Muscle layer of colon (tissue), 2 donors: ENCODE measurements at regions not wholly inside any gene's neighbourhood (a gene's known extent, or its start where the extent isn't known, plus 50 kb on each side); places are given as distances from the start of the nearest gene placed in this dataset.

Experiments used
- H3K27ac ChIP-seq: one replicate; pipeline ENCODE4 v1.7.0; 2013; ENCODE audit warnings: low read depth, mild to moderate bottlenecking, low read length, moderate library complexity
- H3K27me3 ChIP-seq, 2 donors: one replicate each; pipeline ENCODE4 v1.7.0; 2013; ENCODE audit warnings: low read length in 2 of 2, mild to moderate bottlenecking in 2 of 2; ENCODE audit not compliant: insufficient read depth in 2 of 2, control insufficient read depth in 1 of 2
- H3K36me3 ChIP-seq: one replicate; pipeline ENCODE4 v1.7.0; 2013; ENCODE audit warnings: mild to moderate bottlenecking, low read length; ENCODE audit not compliant: insufficient read depth
- H3K4me1 ChIP-seq: one replicate; pipeline ENCODE4 v1.7.0; 2013; ENCODE audit warnings: mild to moderate bottlenecking, low read length; ENCODE audit not compliant: insufficient read depth
- H3K4me3 ChIP-seq, 2 donors: one replicate each; pipeline ENCODE4 v1.7.0; 2013; ENCODE audit warnings: low read length in 2 of 2, low read depth in 1 of 2, mild to moderate bottlenecking in 1 of 2, moderate library complexity in 1 of 2
- H3K9ac ChIP-seq: one replicate; pipeline ENCODE4 v1.7.0; 2013; ENCODE audit warnings: low read length
- H3K9me3 ChIP-seq: one replicate; pipeline ENCODE4 v1.7.0; 2013; ENCODE audit warnings: mild to moderate bottlenecking, low read length
- donor health status: abdominal sarcoma.
- donor health status: Adenocarcinoma of cecum.

- H3K4me3 ChIP-seq, result no peak overlapping the region
- H3K4me1 ChIP-seq, result peaks cover 6% of the 10 kb centered on the region
- no peaks in the 10 kb centered on the region for H3K36me3 ChIP-seq
- no peak overlapping the region for H3K9ac ChIP-seq
- no peaks in the 10 kb centered on the region for H3K27me3 ChIP-seq
- no peaks in the 10 kb centered on the region for H3K9me3 ChIP-seq
- no peak overlapping the region for H3K27ac ChIP-seq
Measured at GRCh38 chr7:106486331-106486730, 174.6 kb downstream of the CCDC71L start.

GRCh38 chr7:106485919-106486318, 175.0 kb downstream of the CCDC71L start:
- H3K27me3 ChIP-seq, result no peaks in the 10 kb centered on the region
- H3K4me1 ChIP-seq, result peaks cover 6% of the 10 kb centered on the region
- H3K9me3 ChIP-seq, result no peaks in the 10 kb centered on the region
- no peak overlapping the region for H3K27ac ChIP-seq
- H3K9ac ChIP-seq, result no peak overlapping the region
- no peak overlapping the region for H3K4me3 ChIP-seq
- H3K36me3 ChIP-seq, result no peaks in the 10 kb centered on the region

- H3K4me1 ChIP-seq, result peaks cover 6% of the 10 kb centered on the region
- H3K27ac ChIP-seq, result no peak overlapping the region
- no peaks in the 10 kb centered on the region for H3K36me3 ChIP-seq
Measured at GRCh38 chr7:106485031-106485551, 175.9 kb downstream of the CCDC71L start.

GRCh38 chr7:106484562-106484961, 176.4 kb downstream of the CCDC71L start:
- Histone ChIP-seq H3K27ac (no peak overlapping the region), H3K4me1 (peaks cover 6% of the 10 kb centered on the region), H3K9me3 (no peaks in the 10 kb centered on the region), H3K9ac (no peak overlapping the region), H3K36me3 (no peaks in the 10 kb centered on the region), H3K4me3 (no peak overlapping the region), H3K27me3 (no peaks in the 10 kb centered on the region)

More at GRCh38 chr7:106485031-106485551, 175.9 kb downstream of the CCDC71L start:
- H3K27me3 ChIP-seq, result no peaks in the 10 kb centered on the region
- no peaks in the 10 kb centered on the region for H3K9me3 ChIP-seq
- H3K9ac ChIP-seq, result no peak overlapping the region
- no peak overlapping the region for H3K4me3 ChIP-seq

- Histone ChIP-seq H3K4me1 (peaks cover 6% of the 10 kb centered on the region), H3K36me3 (no peaks in the 10 kb centered on the region), H3K27ac (no peak overlapping the region), H3K4me3 (no peak overlapping the region), H3K27me3 (no peaks in the 10 kb centered on the region), H3K9ac (no peak overlapping the region), H3K9me3 (no peaks in the 10 kb centered on the region)
Measured at GRCh38 chr7:106482091-106482490, 178.9 kb downstream of the CCDC71L start.

GRCh38 chr7:106480616-106481031, 180.3 kb downstream of the CCDC71L start:
- Histone ChIP-seq H3K36me3 (no peaks in the 10 kb centered on the region), H3K27ac (no peak overlapping the region), H3K9me3 (no peaks in the 10 kb centered on the region), H3K27me3 (no peaks in the 10 kb centered on the region), H3K4me3 (no peak overlapping the region), H3K9ac (no peak overlapping the region), H3K4me1 (peaks cover 6% of the 10 kb centered on the region)

GRCh38 chr7:106480161-106480579, 180.8 kb downstream of the CCDC71L start:
- H3K9me3 ChIP-seq, result no peaks in the 10 kb centered on the region
- H3K36me3 ChIP-seq, result no peaks in the 10 kb centered on the region
- peaks cover 4% of the 10 kb centered on the region for H3K4me1 ChIP-seq
- H3K27me3 ChIP-seq, result no peaks in the 10 kb centered on the region
- H3K27ac ChIP-seq, result no peak overlapping the region
- H3K4me3 ChIP-seq, result no peak overlapping the region
- no peak overlapping the region for H3K9ac ChIP-seq

- no peaks in the 10 kb centered on the region for H3K4me1 ChIP-seq
- H3K36me3 ChIP-seq, result no peaks in the 10 kb centered on the region
- H3K27ac ChIP-seq, result no peak overlapping the region
- no peaks in the 10 kb centered on the region for H3K27me3 ChIP-seq
- no peak overlapping the region for H3K9ac ChIP-seq
- no peak overlapping the region for H3K4me3 ChIP-seq
- no peaks in the 10 kb centered on the region for H3K9me3 ChIP-seq
Measured at GRCh38 chr7:106476751-106477150, 184.2 kb downstream of the CCDC71L start.

- H3K4me3 ChIP-seq, result no peak overlapping the region
- H3K27ac ChIP-seq, result no peak overlapping the region
- H3K9ac ChIP-seq, result no peak overlapping the region
Measured at GRCh38 chr7:106472741-106473140, 188.0 kb upstream of the NAMPT start.

GRCh38 chr7:106471686-106472440, 187.1 kb upstream of the NAMPT start:
- no peaks in the 10 kb centered on the region for H3K36me3 ChIP-seq
- no peaks in the 10 kb centered on the region for H3K9me3 ChIP-seq
- H3K9ac ChIP-seq, result no peak overlapping the region
- no peak overlapping the region for H3K4me3 ChIP-seq
- H3K27me3 ChIP-seq, result no peaks in the 10 kb centered on the region
- H3K27ac ChIP-seq, result no peak overlapping the region
- H3K4me1 ChIP-seq, result no peaks in the 10 kb centered on the region

More at GRCh38 chr7:106472741-106473140, 188.0 kb upstream of the NAMPT start:
- H3K4me1 ChIP-seq, result no peaks in the 10 kb centered on the region
- H3K36me3 ChIP-seq, result no peaks in the 10 kb centered on the region
- H3K9me3 ChIP-seq, result no peaks in the 10 kb centered on the region
- no peaks in the 10 kb centered on the region for H3K27me3 ChIP-seq

- Histone ChIP-seq H3K27me3 (no peaks in the 10 kb centered on the region), H3K4me1 (no peaks in the 10 kb centered on the region), H3K27ac (no peak overlapping the region), H3K9ac (no peak overlapping the region), H3K9me3 (no peaks in the 10 kb centered on the region), H3K4me3 (no peak overlapping the region), H3K36me3 (no peaks in the 10 kb centered on the region)
Measured at GRCh38 chr7:106471021-106471420, 186.2 kb upstream of the NAMPT start.

GRCh38 chr7:106466867-106467266, 182.1 kb upstream of the NAMPT start:
- Histone ChIP-seq H3K27ac (no peak overlapping the region), H3K4me3 (no peak overlapping the region), H3K9ac (no peak overlapping the region), H3K9me3 (no peaks in the 10 kb centered on the region), H3K4me1 (no peaks in the 10 kb centered on the region), H3K27me3 (no peaks in the 10 kb centered on the region), H3K36me3 (no peaks in the 10 kb centered on the region)
